HUDEP-2 (cell line): ENCODE measurements at regions not wholly inside any gene's neighbourhood (a gene's known extent, or its start where the extent isn't known, plus 50 kb on each side); places are given as distances from the start of the nearest gene placed in this dataset.
"Not testable (repeated sequence)": the region's sequence is repeated elsewhere in the genome, so short reads cannot be mapped to it uniquely, and the experiment has no call there.

ENCODE experiments used
- DNase-seq, 76 experiments: peaks; one replicate each; lab custom pipeline; 2025; ENCODE audit not compliant: unreplicated experiment in 76 of 76; lab: John Stamatoyannopoulos, UW

- DNase-seq: no peak
These were observed 283.1 kb downstream of the UTRN start for GRCh38 chr6:144568241-144568640.

GRCh38 chr6:144572541-144572940 is 287.4 kb downstream of the UTRN start:
- DNase-seq: not testable (repeated sequence)

- DNase-seq: no peak
These were observed 289.7 kb downstream of the UTRN start for GRCh38 chr6:144574796-144575195.

- DNase-seq: no peak
These were observed 290.2 kb downstream of the UTRN start for GRCh38 chr6:144575327-144575726.

- DNase-seq: no peak
These were observed 291.7 kb downstream of the UTRN start for GRCh38 chr6:144576871-144577270.

- DNase-seq: no peak
These were observed 293.5 kb downstream of the UTRN start for GRCh38 chr6:144578385-144579350.

- DNase-seq: no peak
These were observed 294.9 kb downstream of the UTRN start for GRCh38 chr6:144580039-144580438.

GRCh38 chr6:144580771-144581170 is 295.6 kb downstream of the UTRN start:
- no peak for DNase-seq

GRCh38 chr6:144581812-144582537 is 296.8 kb downstream of the UTRN start:
- peak in 10 of 76 experiments; percentile 6 to 51 (median 15) for DNase-seq

- DNase-seq: peak in 3 of 76 experiments; percentile 3 to 12 (median 11)
These were observed 297.9 kb downstream of the UTRN start for GRCh38 chr6:144582939-144583613.

- no peak for DNase-seq
These were observed 298.4 kb downstream of the UTRN start for GRCh38 chr6:144583614-144583954.

- DNase-seq: peak in 19 of 76 experiments; percentile 5 to 53 (median 25)
These were observed 300.2 kb downstream of the UTRN start for GRCh38 chr6:144585217-144585814.

- no peak for DNase-seq
These were observed 301.9 kb downstream of the UTRN start for GRCh38 chr6:144586986-144587385.

- DNase-seq: no peak
These were observed 303.7 kb downstream of the UTRN start for GRCh38 chr6:144588697-144589325.

- DNase-seq: no peak
These were observed 305.4 kb downstream of the UTRN start for GRCh38 chr6:144590532-144590931.

GRCh38 chr6:144593392-144593791 is 308.3 kb downstream of the UTRN start:
- no peak for DNase-seq

GRCh38 chr6:144594585-144594984 is 309.4 kb downstream of the UTRN start:
- no peak for DNase-seq

- DNase-seq: no peak
These were observed 310.1 kb downstream of the UTRN start for GRCh38 chr6:144595266-144595665.

GRCh38 chr6:144597511-144597910 is 312.4 kb downstream of the UTRN start:
- no peak for DNase-seq

- DNase-seq: no peak
These were observed 314.5 kb downstream of the UTRN start for GRCh38 chr6:144599615-144600014.
